Left ventricle myocardium inferior (tissue), 1 donor: ENCODE measurements at regions not wholly inside any gene's neighbourhood (a gene's known extent, or its start where the extent isn't known, plus 50 kb on each side); places are given as distances from the start of the nearest gene placed in this dataset.
"Not testable (repeated sequence)": the region's sequence is repeated elsewhere in the genome, so short reads cannot be mapped to it uniquely, and the experiment has no call there.

Experiments
- DNase-seq: peaks from one replicate; pipeline ENCODE4 v3.0.0-alpha.2; 2020
- H3K27ac ChIP-seq: fragments of 200-600 bp; replicated peaks from 2 replicates; pipeline ENCODE4 v1.8.0; 2021
- H3K27me3 ChIP-seq: fragments of 200-600 bp; 2 replicates; pipeline ENCODE4 v1.8.0; 2021; ENCODE audit warnings: low read depth
- H3K36me3 ChIP-seq: fragments of 200-600 bp; 2 replicates; pipeline ENCODE4 v1.8.0; 2021
- H3K4me1 ChIP-seq: fragments of 200-600 bp; 2 replicates; pipeline ENCODE4 v1.8.0; 2021
- H3K4me3 ChIP-seq: fragments of 200-600 bp; 2 replicates; pipeline ENCODE4 v1.8.0; 2021; ENCODE audit warnings: mild to moderate bottlenecking, moderate library complexity
- H3K9me3 ChIP-seq: fragments of 200-600 bp; replicated peaks from 2 replicates; pipeline ENCODE4 v1.8.0; 2021
- intact Hi-C: fragments of 100-400 bp; cut with micrococcal nuclease; formaldehyde crosslinking; loops from one replicate; pipeline ENCODE4 v1.11.0; 2022
- TF ChIP-seq, protein P1 (sequence below): fragments of 200-600 bp; IDR thresholded peaks from 2 replicates; pipeline ENCODE4 v1.8.0; 2021; ENCODE audit warnings: antibody characterized with exemption, mild to moderate bottlenecking, borderline replicate concordance
- donor health status: DM: no; HTN: yes; CAD: no; lungs with severe emphysema.

DNA sequence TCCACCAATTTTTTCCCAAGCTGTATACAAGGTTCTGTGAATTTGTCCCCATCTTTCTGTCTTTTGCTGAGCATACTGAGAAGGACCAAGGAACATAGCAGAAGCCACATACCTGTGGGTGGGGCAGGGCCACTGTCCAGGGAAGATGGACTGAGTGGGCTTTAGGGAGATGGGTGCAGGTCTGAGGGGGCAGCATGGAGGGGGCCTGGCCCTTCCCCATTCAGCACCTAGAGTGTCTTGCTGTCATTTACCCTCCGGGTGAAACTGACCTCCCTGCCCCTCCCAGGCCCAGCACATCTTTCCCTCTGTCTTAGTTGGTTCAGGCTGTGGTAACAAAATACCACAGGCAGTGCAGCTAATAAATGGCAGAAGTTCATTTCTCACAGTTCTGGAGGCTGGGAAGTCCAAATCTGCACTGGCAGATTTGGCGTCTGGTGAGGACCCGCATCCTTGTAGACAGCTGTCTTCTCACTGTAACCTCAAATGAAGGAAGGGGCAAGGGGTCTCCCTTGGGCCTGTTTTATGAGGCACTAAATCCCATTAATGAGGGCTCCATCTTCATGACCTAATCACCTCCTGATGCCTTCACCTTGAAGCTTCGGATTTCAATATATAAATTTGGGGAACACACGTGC is 180.0 kb upstream of the SMAD3 start:
- no peaks in the 10 kb centered on the region for H3K36me3 ChIP-seq
- intact Hi-C loops, result no loop called here
- TF ChIP-seq, protein P1, sequence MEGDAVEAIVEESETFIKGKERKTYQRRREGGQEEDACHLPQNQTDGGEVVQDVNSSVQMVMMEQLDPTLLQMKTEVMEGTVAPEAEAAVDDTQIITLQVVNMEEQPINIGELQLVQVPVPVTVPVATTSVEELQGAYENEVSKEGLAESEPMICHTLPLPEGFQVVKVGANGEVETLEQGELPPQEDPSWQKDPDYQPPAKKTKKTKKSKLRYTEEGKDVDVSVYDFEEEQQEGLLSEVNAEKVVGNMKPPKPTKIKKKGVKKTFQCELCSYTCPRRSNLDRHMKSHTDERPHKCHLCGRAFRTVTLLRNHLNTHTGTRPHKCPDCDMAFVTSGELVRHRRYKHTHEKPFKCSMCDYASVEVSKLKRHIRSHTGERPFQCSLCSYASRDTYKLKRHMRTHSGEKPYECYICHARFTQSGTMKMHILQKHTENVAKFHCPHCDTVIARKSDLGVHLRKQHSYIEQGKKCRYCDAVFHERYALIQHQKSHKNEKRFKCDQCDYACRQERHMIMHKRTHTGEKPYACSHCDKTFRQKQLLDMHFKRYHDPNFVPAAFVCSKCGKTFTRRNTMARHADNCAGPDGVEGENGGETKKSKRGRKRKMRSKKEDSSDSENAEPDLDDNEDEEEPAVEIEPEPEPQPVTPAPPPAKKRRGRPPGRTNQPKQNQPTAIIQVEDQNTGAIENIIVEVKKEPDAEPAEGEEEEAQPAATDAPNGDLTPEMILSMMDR, result no peak
- peaks cover 17% of the 10 kb centered on the region for H3K9me3 ChIP-seq
- no peaks in the 10 kb centered on the region for H3K27me3 ChIP-seq
- H3K27ac ChIP-seq, result no peak overlapping the region
- no peak overlapping the region for H3K4me3 ChIP-seq
- DNase-seq, result no peak
- H3K4me1 ChIP-seq, result peaks cover 45% of the 10 kb centered on the region

DNA sequence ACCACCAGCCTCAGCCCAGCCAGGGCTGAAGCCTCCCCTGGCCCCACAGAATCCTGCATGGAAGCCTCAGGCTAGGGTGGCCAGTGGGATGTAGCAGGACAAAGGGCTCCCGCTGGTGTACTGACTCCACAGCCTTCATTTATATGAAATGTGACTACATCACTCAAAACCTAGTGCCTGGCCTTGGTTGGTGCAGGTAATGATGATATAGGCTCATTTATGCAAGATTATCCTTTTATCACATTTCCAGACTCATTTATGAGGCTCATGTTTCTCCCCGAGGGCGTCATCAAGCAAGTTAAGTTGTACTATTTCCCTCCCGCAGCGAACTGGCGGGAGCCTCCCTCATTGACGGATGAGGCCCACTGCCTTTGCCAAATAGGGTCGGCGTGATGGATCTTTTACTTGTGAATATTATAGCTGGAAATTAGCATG is 179.1 kb upstream of the SMAD3 start:
- TF ChIP-seq, protein P1, result no peak
- intact Hi-C loops, result no loop called here
- DNase-seq, result no peak
- Histone ChIP-seq H3K9me3 (peaks cover 17% of the 10 kb centered on the region), H3K27me3 (no peaks in the 10 kb centered on the region), H3K36me3 (no peaks in the 10 kb centered on the region), H3K4me1 (peaks cover 37% of the 10 kb centered on the region), H3K27ac (no peak overlapping the region), H3K4me3 (no peak overlapping the region)

DNA sequence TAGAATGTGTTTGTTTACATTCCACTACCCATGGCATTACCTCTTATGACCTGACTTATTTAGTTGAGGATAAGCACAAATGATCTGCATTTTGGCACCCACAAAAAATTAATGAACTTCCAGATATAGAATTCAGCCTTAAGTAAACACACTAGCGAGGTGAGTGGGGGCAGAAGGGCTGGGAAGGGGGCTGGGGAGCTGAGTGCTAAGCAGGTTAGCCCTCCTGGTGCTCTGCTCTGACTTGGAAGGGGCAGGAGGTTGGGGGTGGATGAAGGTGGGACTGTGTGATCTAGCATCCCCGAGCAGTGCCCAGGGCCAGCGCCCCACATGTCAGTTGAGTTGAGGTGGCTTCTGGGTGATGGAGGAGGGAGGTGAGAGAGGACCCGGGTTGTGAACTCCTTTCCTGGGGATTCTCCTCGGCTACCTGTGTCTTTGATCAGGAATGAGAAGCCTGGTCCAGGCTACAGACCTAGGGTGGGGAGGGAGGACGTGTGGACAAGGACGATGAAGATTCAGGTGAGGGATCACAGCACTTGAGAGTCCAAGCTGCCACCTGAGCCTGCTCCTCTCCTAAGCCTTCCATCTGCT is 178.6 kb upstream of the SMAD3 start:
- Histone ChIP-seq H3K27me3 (no peaks in the 10 kb centered on the region), H3K36me3 (no peaks in the 10 kb centered on the region), H3K9me3 (peaks cover 17% of the 10 kb centered on the region), H3K4me3 (no peak overlapping the region), H3K27ac (no peak overlapping the region), H3K4me1 (peaks cover 35% of the 10 kb centered on the region)
- intact Hi-C loops, result no loop called here
- TF ChIP-seq, protein P1, result no peak
- no peak for DNase-seq

DNA sequence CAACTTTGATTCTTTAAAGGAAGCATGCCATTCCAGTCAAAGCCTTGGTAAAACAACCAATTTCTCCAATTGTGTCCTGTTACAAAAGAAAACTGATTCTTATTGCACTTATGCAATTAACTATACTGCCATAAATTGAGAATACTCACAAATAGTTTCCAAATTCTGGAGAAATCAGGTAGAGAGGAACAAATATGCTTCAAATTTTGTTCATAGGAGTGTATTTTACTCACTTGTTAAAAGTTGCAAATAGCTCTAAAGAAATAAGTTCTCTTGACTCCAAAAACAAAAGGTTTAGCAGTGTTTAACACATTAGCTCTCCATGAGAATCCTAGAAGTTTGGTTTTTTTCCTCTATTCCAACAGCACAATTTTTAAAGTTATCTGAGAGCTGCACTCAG is 176.1 kb upstream of the SMAD3 start:
- H3K4me3 ChIP-seq, H3K36me3 ChIP-seq, H3K27ac ChIP-seq, H3K27me3 ChIP-seq, intact Hi-C loops, DNase-seq: not testable (repeated sequence)
- Histone ChIP-seq H3K9me3 (peaks cover 17% of the 10 kb centered on the region), H3K4me1 (peaks cover 28% of the 10 kb centered on the region)

DNA sequence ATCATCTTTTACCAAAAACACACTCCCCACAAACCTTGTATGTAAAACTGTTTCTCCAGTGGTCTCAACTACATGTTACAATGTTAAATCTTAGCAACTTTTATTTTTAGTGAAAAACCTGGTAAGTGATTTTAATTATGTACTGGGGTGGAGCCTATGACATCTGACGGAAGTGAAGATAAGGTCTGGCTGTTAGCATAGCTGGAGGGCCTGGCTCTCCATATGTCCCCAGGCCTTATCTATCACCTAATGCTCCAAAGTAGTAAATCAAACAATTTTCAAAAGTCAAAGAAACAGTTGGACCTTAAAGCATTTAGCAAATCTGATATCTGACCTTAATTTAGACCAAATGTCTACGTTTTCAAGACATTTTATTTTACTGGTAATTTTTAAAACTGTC is 173.6 kb upstream of the SMAD3 start:
- H3K9me3 ChIP-seq, result peaks cover 17% of the 10 kb centered on the region
- no peaks in the 10 kb centered on the region for H3K36me3 ChIP-seq
- DNase-seq, result no peak
- peaks cover 33% of the 10 kb centered on the region for H3K4me1 ChIP-seq
- H3K27me3 ChIP-seq, result no peaks in the 10 kb centered on the region
- intact Hi-C loops, result no loop called here
- H3K4me3 ChIP-seq, result no peak overlapping the region
- TF ChIP-seq, protein P1, result no peak
- H3K27ac ChIP-seq, result peak overlapping the region; percentile 9

DNA sequence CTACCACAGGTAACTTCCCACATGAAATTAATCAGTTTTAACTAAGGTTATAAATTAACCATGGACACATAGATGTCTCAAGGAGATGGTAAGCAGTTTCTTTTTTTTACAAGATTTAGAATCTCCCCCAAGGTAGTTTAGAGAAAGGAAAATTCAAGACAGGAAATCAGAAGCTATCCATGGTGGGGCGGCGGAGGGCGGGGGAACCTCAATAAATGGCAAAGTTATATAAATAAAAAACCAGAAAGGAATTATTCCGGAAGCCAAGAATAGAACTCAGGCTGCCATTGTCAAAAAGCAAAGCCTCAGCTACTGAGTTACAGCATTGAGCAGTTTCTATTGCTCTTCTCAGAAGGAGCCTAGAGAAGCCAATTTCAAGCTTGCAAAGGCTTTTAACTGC is 172.1 kb upstream of the SMAD3 start:
- no peaks in the 10 kb centered on the region for H3K27me3 ChIP-seq
- H3K36me3 ChIP-seq, result no peaks in the 10 kb centered on the region
- peaks cover 46% of the 10 kb centered on the region for H3K4me1 ChIP-seq
- no peak overlapping the region for H3K4me3 ChIP-seq
- no peak for DNase-seq
- intact Hi-C loops, result no loop called here
- H3K27ac ChIP-seq, result peak overlapping the region; percentile 3
- TF ChIP-seq, protein P1, result no peak
- H3K9me3 ChIP-seq, result peaks cover 17% of the 10 kb centered on the region
